ENCODE measurements at regions not wholly inside any gene's neighbourhood (a gene's known extent, or its start where the extent isn't known, plus 50 kb on each side); places are given as distances from the start of the nearest gene placed in this dataset.

GRCh38 chr3:117610156-117610555, 900.6 kb downstream of the TUSC7 start (continued):
- TF ChIP-seq ATF2 (IDR thresholded peaks at IDR 0.05; ENCODE audit: low read length) (no peak), SP1 (IDR thresholded peaks at IDR 0.05; ENCODE audit: low read depth, low read length) (no peak), CBX5 (IDR thresholded peaks at IDR 0.05; ENCODE audit: low read depth, low read length) (no peak)
